Fibroblast of villous mesenchyme (primary cell): ENCODE measurements at regions not wholly inside any gene's neighbourhood (a gene's known extent, or its start where the extent isn't known, plus 50 kb on each side); places are given as distances from the start of the nearest gene placed in this dataset.
A peak's percentile ranks its signal among the peaks of the same experiment; 100 is the strongest.

ENCODE experiments used
- DNase-seq: peaks from one replicate; pipeline ENCODE4 v3.0.0-alpha.2; 2010; ENCODE audit warnings: low read depth
- H3K4me3 ChIP-seq: 2 replicates; pipeline ENCODE4 v1.5.1; 2011; ENCODE audit warnings: low read depth, mild to moderate bottlenecking, low read length
- TF ChIP-seq, protein P1 (sequence below): IDR thresholded peaks from 2 replicates; pipeline ENCODE4 v1.5.1; 2012; ENCODE audit warnings: low read depth, mild to moderate bottlenecking, low read length; ENCODE audit not compliant: insufficient read depth

DNA sequence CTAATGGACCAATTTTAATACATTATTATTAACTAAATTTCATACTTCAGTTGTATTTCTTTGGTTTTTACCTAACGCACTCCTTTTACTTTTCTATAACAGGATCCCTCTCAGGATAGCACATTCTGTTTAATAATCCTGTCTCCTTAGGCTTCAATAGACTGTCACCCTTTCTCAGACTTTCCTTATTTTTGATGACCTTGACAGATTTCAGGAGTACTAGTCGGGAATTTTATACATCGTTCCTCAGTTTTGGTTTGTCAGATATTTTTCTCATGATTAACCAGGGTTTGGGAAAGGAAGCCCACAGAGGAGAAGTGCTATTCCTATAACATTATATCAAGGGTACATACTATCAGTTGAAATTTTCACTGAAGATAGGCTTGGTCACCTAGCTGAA is 768.0 kb upstream of the GJE1 start:
- DNase-seq = no peak
- no peak overlapping the region for H3K4me3 ChIP-seq
- TF ChIP-seq, protein P1, sequence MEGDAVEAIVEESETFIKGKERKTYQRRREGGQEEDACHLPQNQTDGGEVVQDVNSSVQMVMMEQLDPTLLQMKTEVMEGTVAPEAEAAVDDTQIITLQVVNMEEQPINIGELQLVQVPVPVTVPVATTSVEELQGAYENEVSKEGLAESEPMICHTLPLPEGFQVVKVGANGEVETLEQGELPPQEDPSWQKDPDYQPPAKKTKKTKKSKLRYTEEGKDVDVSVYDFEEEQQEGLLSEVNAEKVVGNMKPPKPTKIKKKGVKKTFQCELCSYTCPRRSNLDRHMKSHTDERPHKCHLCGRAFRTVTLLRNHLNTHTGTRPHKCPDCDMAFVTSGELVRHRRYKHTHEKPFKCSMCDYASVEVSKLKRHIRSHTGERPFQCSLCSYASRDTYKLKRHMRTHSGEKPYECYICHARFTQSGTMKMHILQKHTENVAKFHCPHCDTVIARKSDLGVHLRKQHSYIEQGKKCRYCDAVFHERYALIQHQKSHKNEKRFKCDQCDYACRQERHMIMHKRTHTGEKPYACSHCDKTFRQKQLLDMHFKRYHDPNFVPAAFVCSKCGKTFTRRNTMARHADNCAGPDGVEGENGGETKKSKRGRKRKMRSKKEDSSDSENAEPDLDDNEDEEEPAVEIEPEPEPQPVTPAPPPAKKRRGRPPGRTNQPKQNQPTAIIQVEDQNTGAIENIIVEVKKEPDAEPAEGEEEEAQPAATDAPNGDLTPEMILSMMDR = no peak

DNA sequence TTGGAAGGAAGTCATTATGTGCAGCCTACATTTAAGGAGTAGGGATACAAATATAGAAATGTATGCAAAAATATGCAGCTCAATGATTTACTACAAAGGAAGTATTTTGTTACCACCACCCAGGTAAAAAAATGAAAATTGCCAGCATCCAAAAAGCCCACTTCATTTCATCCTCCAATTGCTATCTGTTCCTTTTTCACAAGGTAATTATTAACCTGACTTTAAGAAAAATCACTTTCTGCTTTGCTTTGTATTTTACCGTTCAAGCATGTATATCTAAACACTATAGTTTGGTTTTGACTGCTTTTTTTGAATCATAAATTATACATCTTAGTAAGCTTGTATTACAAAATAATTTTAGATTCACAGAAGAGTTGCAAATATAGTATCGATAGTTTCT is 768.5 kb upstream of the GJE1 start:
- DNase-seq = no peak
- TF ChIP-seq, protein P1 = no peak
- H3K4me3 ChIP-seq = no peak overlapping the region

DNA sequence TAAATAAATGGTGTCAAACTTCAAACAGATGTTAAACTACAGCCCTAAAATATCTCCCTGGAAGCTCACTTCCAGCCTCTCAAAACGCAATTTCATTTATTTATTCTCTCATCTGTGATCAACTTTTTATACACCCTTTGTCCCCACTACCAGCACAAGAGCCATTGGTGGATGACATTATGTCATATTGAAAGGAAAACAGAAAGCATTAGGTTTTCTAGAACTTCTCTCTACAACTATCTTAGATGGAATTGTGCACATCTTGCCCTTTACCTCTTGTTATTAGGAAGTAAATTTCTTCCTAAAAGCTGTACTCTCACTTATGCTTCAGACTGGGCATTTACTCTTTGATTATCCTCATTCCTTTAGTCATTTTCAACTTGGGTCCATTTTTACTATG is 771.2 kb upstream of the GJE1 start:
- TF ChIP-seq, protein P1 = no peak
- no peak overlapping the region for H3K4me3 ChIP-seq
- no peak for DNase-seq

DNA sequence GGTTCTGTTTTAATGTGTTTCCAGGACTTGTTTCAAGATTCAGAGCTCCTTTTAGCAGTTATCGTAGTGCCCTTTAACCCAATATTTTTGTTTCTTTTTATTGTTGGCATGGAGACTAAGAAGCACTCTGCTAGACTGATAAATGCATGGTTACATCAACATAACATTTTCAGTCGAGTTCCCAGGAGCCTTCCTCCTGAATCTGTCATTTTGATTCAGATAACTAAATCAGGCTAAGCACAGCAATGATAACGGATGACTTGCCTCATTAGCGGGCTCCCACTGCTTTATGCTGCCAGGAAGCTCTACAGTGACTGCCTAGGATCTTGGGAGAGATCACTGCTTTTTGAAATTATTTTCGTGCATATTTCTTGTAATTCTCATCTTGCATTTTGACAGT is 772.8 kb upstream of the GJE1 start:
- H3K4me3 ChIP-seq = no peak overlapping the region
- DNase-seq = peak; percentile 48
- TF ChIP-seq, protein P1 = no peak

DNA sequence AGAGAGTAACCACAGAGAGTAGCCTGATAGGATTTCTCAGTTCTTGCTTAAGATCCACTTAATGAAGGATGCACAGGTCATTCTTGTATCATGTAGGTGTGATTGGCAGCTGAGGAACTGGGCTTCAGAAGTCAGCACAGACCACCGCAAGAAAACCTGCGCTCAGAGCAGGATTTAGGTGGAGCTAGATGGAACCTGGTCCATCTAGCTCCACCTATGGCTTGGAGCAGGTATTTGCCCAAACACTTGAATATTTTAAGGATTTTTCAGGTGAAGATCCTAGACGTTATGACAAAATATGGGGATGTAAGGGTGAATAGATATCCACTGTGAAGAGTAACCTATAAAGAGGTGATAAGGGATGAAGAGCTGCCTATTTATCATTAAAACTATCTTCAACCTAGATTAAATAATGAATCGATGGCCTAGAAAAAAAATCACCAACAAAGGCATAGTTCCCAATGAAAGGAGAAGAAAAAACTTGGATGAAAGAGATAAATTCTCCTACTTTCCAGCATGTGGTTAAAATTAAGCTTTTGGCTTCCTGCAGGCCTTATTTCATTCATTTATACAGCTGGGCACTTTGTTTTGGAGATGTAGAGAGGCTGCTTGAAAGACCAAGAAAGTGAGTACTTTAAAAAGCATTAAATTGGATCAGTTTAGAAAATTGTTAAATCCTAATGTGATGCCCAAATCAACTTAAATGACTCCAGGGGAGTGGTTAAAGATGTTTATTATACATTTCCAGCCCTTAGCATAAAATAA is 778.4 kb upstream of the GJE1 start:
- no peak overlapping the region for H3K4me3 ChIP-seq
- TF ChIP-seq, protein P1 = no peak
- DNase-seq = no peak

DNA sequence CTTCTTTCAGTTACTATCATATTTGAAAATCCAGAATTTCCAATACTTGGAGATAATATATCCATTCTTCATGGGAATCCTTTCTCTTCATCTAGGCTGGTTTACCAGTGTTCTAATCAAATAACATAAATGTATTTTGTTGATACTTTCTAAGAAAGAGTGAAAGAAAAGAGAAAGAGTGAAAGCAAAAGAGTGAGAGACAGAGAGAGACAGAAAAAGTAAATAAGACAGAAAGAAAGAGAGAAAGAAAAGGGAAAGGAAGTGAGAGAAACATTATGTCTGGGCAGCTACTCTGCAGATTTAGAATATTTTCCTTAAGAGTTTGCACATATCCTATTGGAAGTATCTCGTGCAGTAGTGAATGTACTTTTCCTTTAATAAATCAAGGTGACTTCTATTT is 781.0 kb upstream of the GJE1 start:
- DNase-seq = no peak
- TF ChIP-seq, protein P1 = no peak
- no peak overlapping the region for H3K4me3 ChIP-seq

DNA sequence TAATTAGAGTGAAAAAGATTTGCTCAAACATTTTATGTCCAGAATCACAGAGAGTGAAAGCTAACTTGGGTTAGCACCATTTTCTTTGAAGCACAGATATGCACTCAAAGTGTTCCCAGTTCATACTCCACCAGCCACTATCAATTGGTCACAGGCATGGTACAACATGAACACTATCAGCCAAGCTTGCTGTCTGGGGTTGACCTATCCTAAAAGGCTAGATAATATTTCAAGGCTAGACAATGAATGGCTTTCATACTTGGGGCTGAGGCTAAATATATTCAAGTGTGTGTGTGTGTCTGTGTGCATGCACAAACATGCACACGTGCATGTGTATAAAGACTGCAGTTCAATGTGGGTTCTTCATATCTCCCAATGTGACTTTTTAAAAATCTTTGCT is 783.0 kb upstream of the GJE1 start:
- no peak for DNase-seq
- TF ChIP-seq, protein P1 = no peak
- no peak overlapping the region for H3K4me3 ChIP-seq
